Ecto neural progenitor cell (in vitro differentiated cells): ENCODE measurements at regions not wholly inside any gene's neighbourhood (a gene's known extent, or its start where the extent isn't known, plus 50 kb on each side); places are given as distances from the start of the nearest gene placed in this dataset.
"Not testable (repeated sequence)": the region's sequence is repeated elsewhere in the genome, so short reads cannot be mapped to it uniquely, and the experiment has no call there.

Source experiments
- DNase-seq: peaks from one replicate; pipeline ENCODE4 v3.0.0-alpha.2; 2018; ENCODE audit warnings: low spot score

- no peak for DNase-seq
Measured at GRCh38 chr2:5616019-5616418, 76.2 kb upstream of the SOX11 start.

- no peak for DNase-seq
Measured at GRCh38 chr2:5617358-5617757, 74.8 kb upstream of the SOX11 start.

- DNase-seq, result no peak
Measured at GRCh38 chr2:5617796-5618195, 74.4 kb upstream of the SOX11 start.

- no peak for DNase-seq
Measured at GRCh38 chr2:5618271-5618670, 73.9 kb upstream of the SOX11 start.

- not testable (repeated sequence) for DNase-seq
Measured at GRCh38 chr2:5625556-5626065, 66.6 kb upstream of the SOX11 start.

- not testable (repeated sequence) for DNase-seq
Measured at GRCh38 chr2:5628484-5628883, 63.7 kb upstream of the SOX11 start.

- DNase-seq, result not testable (repeated sequence)
Measured at GRCh38 chr2:5629510-5629909, 62.7 kb upstream of the SOX11 start.

- DNase-seq, result not testable (repeated sequence)
Measured at GRCh38 chr2:5637051-5637450, 55.1 kb upstream of the SOX11 start.
